Suprapubic skin (tissue), 4 donors: ENCODE measurements at regions not wholly inside any gene's neighbourhood (a gene's known extent, or its start where the extent isn't known, plus 50 kb on each side); places are given as distances from the start of the nearest gene placed in this dataset.

Source experiments
- DNase-seq, 2 donors: peaks; one replicate each; pipeline ENCODE4 v3.0.0-alpha.2; 2019; ENCODE audit warnings: low spot score in 2 of 2
- H3K27ac ChIP-seq: fragments of 200-600 bp; sonication (generic); one replicate; pipeline ENCODE4 v1.5.1; 2019
- H3K27me3 ChIP-seq: fragments of 200-600 bp; sonication (generic); one replicate; pipeline ENCODE4 v1.5.1; 2019
- H3K36me3 ChIP-seq: fragments of 200-600 bp; sonication (generic); one replicate; pipeline ENCODE4 v1.5.1; 2019
- H3K4me1 ChIP-seq: fragments of 200-600 bp; sonication (generic); one replicate; pipeline ENCODE4 v1.5.1; 2019
- H3K4me3 ChIP-seq: fragments of 200-600 bp; sonication (generic); one replicate; pipeline ENCODE4 v1.5.1; 2019; ENCODE audit warnings: mild to moderate bottlenecking
- H3K9me3 ChIP-seq: fragments of 200-600 bp; sonication (generic); one replicate; pipeline ENCODE4 v1.5.1; 2019
- CTCF ChIP-seq, 2 donors: fragments of 200-600 bp in 1 of 2; fragments of 450-650 bp in 1 of 2; sonication (generic) in 1 of 2; IDR thresholded peaks; one replicate each; pipeline ENCODE4 v1.5.1; 2016 to 2019; ENCODE audit warnings: antibody characterized with exemption in 2 of 2, mild to moderate bottlenecking in 1 of 2, moderate library complexity in 1 of 2
- POLR2A ChIP-seq, 2 donors: fragments of 450-650 bp; IDR thresholded peaks; one replicate each; pipeline ENCODE4 v1.6.1; 2017; ENCODE audit warnings: antibody characterized with exemption in 2 of 2, mild to moderate bottlenecking in 2 of 2, moderate library complexity in 2 of 2
- POLR2AphosphoS5 ChIP-seq, 3 donors: sonication (generic); formaldehyde crosslinking; IDR thresholded peaks; one replicate each; pipeline ENCODE4 v1.6.1; 2017; ENCODE audit warnings: antibody characterized with exemption in 3 of 3
- WGBS: methylation state at CpG from one replicate; pipeline ENCODE4 v1.1.5; 2018; 5-methylcytosine and 5-hydroxymethylcytosine counted together

GRCh38 chr18:25408293-25408692 is 56.3 kb upstream of the ZNF521 start:
- H3K36me3 ChIP-seq = no peaks in the 10 kb centered on the region
- H3K4me1 ChIP-seq = no peaks in the 10 kb centered on the region
- no peak for DNase-seq
- no peaks in the 10 kb centered on the region for H3K27me3 ChIP-seq
- H3K4me3 ChIP-seq = no peak overlapping the region
- no peak overlapping the region for H3K27ac ChIP-seq
- no peaks in the 10 kb centered on the region for H3K9me3 ChIP-seq
- no peak for TF ChIP-seq CTCF (IDR thresholded peaks at IDR 0.05)
- TF ChIP-seq POLR2A (IDR thresholded peaks at IDR 0.05) = no peak
- TF ChIP-seq POLR2AphosphoS5 (IDR thresholded peaks at IDR 0.05) = no peak
- WGBS = 85% methylated on average over 4 of the region's 4 CpGs
